ENCODE measurements at regions not wholly inside any gene's neighbourhood (a gene's known extent, or its start where the extent isn't known, plus 50 kb on each side); places are given as distances from the start of the nearest gene placed in this dataset.

- H3K36me3 ChIP-seq (ENCODE audit: insufficient read depth, low read length) = no peaks in the 10 kb centered on the region
- no peaks in the 10 kb centered on the region for H4K20me1 ChIP-seq (ENCODE audit: insufficient read depth, low read length)
- CTCF ChIA-PET (ENCODE audit: unreplicated experiment) = no interaction called here
- BruUV-seq (replicated peaks) = no TSS peak
- TF ChIP-seq CTCF (conservative IDR thresholded peaks at IDR 0.05; ENCODE audit: low read length) (no peak), EZH2phosphoT487 (IDR thresholded peaks at IDR 0.05; ENCODE audit: borderline replicate concordance, low read depth, low read length) (no peak)
- H3K79me2 ChIP-seq (ENCODE audit: insufficient read depth, low read depth, low read length) = no peaks in the 10 kb centered on the region
- H3K27ac ChIP-seq (ENCODE audit: low read depth, low read length, poor library complexity, severe bottlenecking) = no peak overlapping the region
- H3K4me2 ChIP-seq (ENCODE audit: low read length) = no peak overlapping the region
- no peak overlapping the region for H2AFZ ChIP-seq (ENCODE audit: low read length)
- no peaks in the 10 kb centered on the region for H3K9me2 ChIP-seq (ENCODE audit: insufficient read depth, low read length)
- no peak overlapping the region for H3K4me3 ChIP-seq (ENCODE audit: low read depth, low read length, poor library complexity, severe bottlenecking)
- H3K4me1 ChIP-seq (ENCODE audit: insufficient read depth, low read length, poor library complexity, severe bottlenecking) = no peaks in the 10 kb centered on the region
- POLR2A ChIA-PET = interaction anchor here (0.6 to 1.0 kb wide), 2 partner anchors 13 to 26 kb away, joined by 3 read pairs; no protein-coding TSS in a partner anchor
- DNase-seq (ENCODE audit: low spot score) = no peak
- H3K9me3 ChIP-seq (ENCODE audit: low read length) = no peaks in the 10 kb centered on the region
- intact Hi-C loops (cut with micrococcal nuclease; ENCODE audit: unreplicated experiment) = loop anchor here (5.0 to 10.0 kb wide), 2 partner anchors 257 to 1104 kb away; no protein-coding TSS in a partner anchor
Measured at GRCh38 chr6:85920782-85921181, 278.1 kb upstream of the SYNCRIP start.

- Histone ChIP-seq H3K79me2 (ENCODE audit: insufficient read depth, low read depth, low read length) (no peaks in the 10 kb centered on the region), H3K27ac (ENCODE audit: low read depth, low read length, poor library complexity, severe bottlenecking) (no peak overlapping the region), H3K9me2 (ENCODE audit: insufficient read depth, low read length) (no peaks in the 10 kb centered on the region), H3K36me3 (ENCODE audit: insufficient read depth, low read length) (no peaks in the 10 kb centered on the region), H3K4me3 (ENCODE audit: low read depth, low read length, poor library complexity, severe bottlenecking) (no peak overlapping the region), H3K4me1 (ENCODE audit: insufficient read depth, low read length, poor library complexity, severe bottlenecking) (no peaks in the 10 kb centered on the region), H4K20me1 (ENCODE audit: insufficient read depth, low read length) (no peaks in the 10 kb centered on the region), H2AFZ (ENCODE audit: low read length) (no peak overlapping the region), H3K4me2 (ENCODE audit: low read length) (no peak overlapping the region), H3K9me3 (ENCODE audit: low read length) (no peaks in the 10 kb centered on the region)
- CTCF ChIA-PET (ENCODE audit: unreplicated experiment) = no interaction called here
- intact Hi-C loops (cut with micrococcal nuclease; ENCODE audit: unreplicated experiment) = no loop called here
- no peak for DNase-seq (ENCODE audit: low spot score)
- POLR2A ChIA-PET = interaction anchor here (0.6 kb wide), 1 partner anchor 14 kb away, joined by 3 read pairs; no protein-coding TSS in a partner anchor
- BruUV-seq (replicated peaks) = no TSS peak
- TF ChIP-seq CTCF (conservative IDR thresholded peaks at IDR 0.05; ENCODE audit: low read length) (no peak), EZH2phosphoT487 (IDR thresholded peaks at IDR 0.05; ENCODE audit: borderline replicate concordance, low read depth, low read length) (no peak)
Measured at GRCh38 chr6:85917522-85917921, 274.8 kb upstream of the SYNCRIP start.

- no peaks in the 10 kb centered on the region for H3K9me3 ChIP-seq (ENCODE audit: low read length)
- CTCF ChIA-PET (ENCODE audit: unreplicated experiment) = no interaction called here
Measured at GRCh38 chr6:85913001-85913400, 270.3 kb upstream of the SYNCRIP start.

More at GRCh38 chr6:85913001-85913400, 270.3 kb upstream of the SYNCRIP start:
- Histone ChIP-seq H3K4me3 (ENCODE audit: low read depth, low read length, poor library complexity, severe bottlenecking) (no peak overlapping the region), H3K36me3 (ENCODE audit: insufficient read depth, low read length) (no peaks in the 10 kb centered on the region), H3K4me2 (ENCODE audit: low read length) (no peak overlapping the region), H3K9me2 (ENCODE audit: insufficient read depth, low read length) (no peaks in the 10 kb centered on the region), H3K27ac (ENCODE audit: low read depth, low read length, poor library complexity, severe bottlenecking) (no peak overlapping the region), H4K20me1 (ENCODE audit: insufficient read depth, low read length) (no peaks in the 10 kb centered on the region), H3K79me2 (ENCODE audit: insufficient read depth, low read depth, low read length) (no peaks in the 10 kb centered on the region), H3K4me1 (ENCODE audit: insufficient read depth, low read length, poor library complexity, severe bottlenecking) (no peaks in the 10 kb centered on the region), H2AFZ (ENCODE audit: low read length) (no peak overlapping the region)
- TF ChIP-seq EZH2phosphoT487 (IDR thresholded peaks at IDR 0.05; ENCODE audit: borderline replicate concordance, low read depth, low read length) = no peak
- no peak for TF ChIP-seq CTCF (conservative IDR thresholded peaks at IDR 0.05; ENCODE audit: low read length)
- POLR2A ChIA-PET = interaction anchor here (0.8 kb wide), 1 partner anchor 9 kb away, joined by 3 read pairs; no protein-coding TSS in a partner anchor
- BruUV-seq (replicated peaks) = no TSS peak
- intact Hi-C loops (cut with micrococcal nuclease; ENCODE audit: unreplicated experiment) = no loop called here
- no peak for DNase-seq (ENCODE audit: low spot score)

All from OCI-LY7 (cell line).